IMR-90 (cell line): ENCODE measurements at regions not wholly inside any gene's neighbourhood (a gene's known extent, or its start where the extent isn't known, plus 50 kb on each side); places are given as distances from the start of the nearest gene placed in this dataset.

Experiments used
- ATAC-seq: fragments of 200-7000 bp; cut with Tn5 transposase; 2 replicates; pipeline ENCODE4 v1.9.1; 2020; ENCODE audit warnings: low read depth, mild to moderate bottlenecking, moderate library complexity
- BruUV-seq: library from RNA; stranded (reverse); fragments of 400-500 nt; replicated peaks from 2 replicates; lab custom pipeline; 2021; lab: Mats Ljungman, UMichigan
- CTCF ChIA-PET: fragments of 300-600 bp; formaldehyde crosslinking; extraction: SDS; loops from one replicate; lab custom pipeline; 2021; ENCODE audit warnings: antibody characterized with exemption; lab: Yijun Ruan, JAX
- POLR2A ChIA-PET: fragments of 300-600 bp; sonication (Branson Sonifier 250); formaldehyde crosslinking; loops from one replicate; lab custom pipeline; 2022; ENCODE audit warnings: antibody characterized with exemption; ENCODE audit not compliant: unreplicated experiment; lab: Charles Lee
- DNase-seq: peaks from one replicate; pipeline ENCODE4 v3.0.0; 2013
- H2AFZ ChIP-seq: replicated peaks from 2 replicates; pipeline ENCODE3; 2013; ENCODE audit warnings: low read length, mild to moderate bottlenecking; ENCODE audit not compliant: poor library complexity
- H2AK5ac ChIP-seq: 2 replicates; pipeline ENCODE4 v1.6.1; 2013; ENCODE audit warnings: low read depth, low read length, inconsistent platforms
- H2AK9ac ChIP-seq: replicated peaks from 2 replicates; pipeline ENCODE3; 2013; ENCODE audit warnings: mild to moderate bottlenecking, low read depth, low read length, moderate library complexity; ENCODE audit not compliant: poor library complexity
- H2BK120ac ChIP-seq: 2 replicates; pipeline ENCODE4 v1.6.1; 2013; ENCODE audit warnings: low read depth, low read length, inconsistent platforms
- H2BK15ac ChIP-seq: 3 replicates; pipeline ENCODE4 v1.6.1; 2013; ENCODE audit warnings: low read depth, low read length, inconsistent platforms
- H2BK20ac ChIP-seq: 2 replicates; pipeline ENCODE4 v1.6.1; 2013; ENCODE audit warnings: low read depth, mild to moderate bottlenecking, inconsistent platforms, low read length, moderate library complexity
- H2BK5ac ChIP-seq: 2 replicates; pipeline ENCODE4 v1.6.1; 2013; ENCODE audit warnings: mild to moderate bottlenecking, low read depth, low read length, inconsistent platforms; ENCODE audit not compliant: poor library complexity, severe bottlenecking
- H3K14ac ChIP-seq: replicated peaks from 2 replicates; pipeline ENCODE4 v1.6.1; 2013; ENCODE audit warnings: low read depth, low read length, inconsistent platforms
- H3K18ac ChIP-seq: 2 replicates; pipeline ENCODE4 v1.6.1; 2013; ENCODE audit warnings: low read depth, low read length, control low read depth
- H3K23ac ChIP-seq: 2 replicates; pipeline ENCODE4 v1.6.1; 2013; ENCODE audit warnings: low read depth, low read length, inconsistent platforms
- H3K27ac ChIP-seq: 2 replicates; pipeline ENCODE4 v1.5.1; 2013; ENCODE audit warnings: mild to moderate bottlenecking, control low read depth, low read length; ENCODE audit not compliant: insufficient read depth
- H3K27me3 ChIP-seq: 2 replicates; pipeline ENCODE4 v1.6.1; 2013; ENCODE audit warnings: low read length; ENCODE audit not compliant: control insufficient read depth, insufficient read depth
- H3K36me3 ChIP-seq: 2 replicates; pipeline ENCODE4 v1.6.1; 2013; ENCODE audit warnings: low read length, mixed read lengths; ENCODE audit not compliant: control insufficient read depth, insufficient read depth
- H3K4ac ChIP-seq: 2 replicates; pipeline ENCODE4 v1.6.1; 2013; ENCODE audit warnings: low read depth, low read length, inconsistent platforms
- H3K4me1 ChIP-seq: 2 replicates; pipeline ENCODE4 v1.6.1; 2013; ENCODE audit warnings: low read length, mixed read lengths; ENCODE audit not compliant: control insufficient read depth, insufficient read depth
- H3K4me2 ChIP-seq: 2 replicates; pipeline ENCODE4 v1.6.1; 2013; ENCODE audit warnings: low read depth, mild to moderate bottlenecking, control low read depth, low read length, moderate library complexity
- H3K4me3 ChIP-seq: 2 replicates; pipeline ENCODE4 v1.5.1; 2013; ENCODE audit warnings: low read depth, mild to moderate bottlenecking, control low read depth, low read length, moderate library complexity; ENCODE audit not compliant: insufficient read depth
- H3K56ac ChIP-seq: 2 replicates; pipeline ENCODE4 v1.6.1; 2013; ENCODE audit warnings: low read length, inconsistent platforms; ENCODE audit not compliant: insufficient read depth; ENCODE audit errors: extremely low read depth
- H3K79me1 ChIP-seq, 2 experiments: 2 replicates each; pipeline ENCODE4 v1.6.1; 2013; ENCODE audit warnings: low read length in 2 of 2, inconsistent platforms in 1 of 2, low read depth in 1 of 2
- H3K9ac ChIP-seq: 2 replicates; pipeline ENCODE4 v1.6.1; 2013; ENCODE audit warnings: low read depth, low read length, control low read depth
- H3K9me1 ChIP-seq: 2 replicates; pipeline ENCODE4 v1.6.1; 2013; ENCODE audit warnings: low read length, inconsistent platforms; ENCODE audit not compliant: insufficient read depth
- H3K9me3 ChIP-seq: 2 replicates; pipeline ENCODE4 v1.6.1; 2013; ENCODE audit warnings: low read length; ENCODE audit not compliant: control insufficient read depth, insufficient read depth
- H4K20me1 ChIP-seq: 2 replicates; pipeline ENCODE4 v1.6.1; 2013; ENCODE audit warnings: low read length, inconsistent platforms; ENCODE audit not compliant: insufficient read depth
- H4K5ac ChIP-seq: 2 replicates; pipeline ENCODE4 v1.6.1; 2013; ENCODE audit warnings: mild to moderate bottlenecking, low read depth, low read length, control low read depth
- H4K8ac ChIP-seq, 2 experiments: 2 replicates each; pipeline ENCODE4 v1.6.1; 2013; ENCODE audit warnings: low read depth in 2 of 2, low read length in 2 of 2, control low read depth in 1 of 2, inconsistent platforms in 1 of 2
- H4K91ac ChIP-seq: 2 replicates; pipeline ENCODE4 v1.6.1; 2013; ENCODE audit warnings: low read depth, low read length, inconsistent platforms; ENCODE audit not compliant: insufficient read depth
- BHLHE40 ChIP-seq: fragments of 150-350 bp; IDR thresholded peaks from 2 replicates; pipeline ENCODE4 v1.6.1; 2016; ENCODE audit warnings: mild to moderate bottlenecking, low read depth, low read length
- CEBPB ChIP-seq: IDR thresholded peaks from 2 replicates; pipeline ENCODE4 v1.6.1; 2012; ENCODE audit warnings: low read depth, low read length, improper control_type of control experiment
- CHD1 ChIP-seq: IDR thresholded peaks from 2 replicates; pipeline ENCODE4 v1.6.1; 2012; ENCODE audit warnings: low read depth, low read length, improper control_type of control experiment
- CTCF ChIP-seq: conservative IDR thresholded peaks from 2 replicates; pipeline ENCODE4 v1.5.1; 2012; ENCODE audit warnings: mild to moderate bottlenecking, low read depth, low read length, improper control_type of control experiment
- FOS ChIP-seq: fragments of 150-350 bp; IDR thresholded peaks from 2 replicates; pipeline ENCODE4 v1.6.1; 2016; ENCODE audit warnings: low read depth, low read length
- MAFK ChIP-seq: IDR thresholded peaks from 2 replicates; pipeline ENCODE4 v1.6.1; 2012; ENCODE audit warnings: low read depth, low read length, improper control_type of control experiment
- MAZ ChIP-seq: IDR thresholded peaks from 2 replicates; pipeline ENCODE4 v1.6.1; 2012; ENCODE audit warnings: low read depth, mild to moderate bottlenecking, low read length, improper control_type of control experiment, moderate library complexity, borderline replicate concordance
- MXI1 ChIP-seq: IDR thresholded peaks from 2 replicates; pipeline ENCODE4 v1.6.1; 2012; ENCODE audit warnings: low read depth, mild to moderate bottlenecking, low read length, moderate library complexity, borderline replicate concordance
- NFE2L2 ChIP-seq: fragments of 150-350 bp; IDR thresholded peaks from 2 replicates; pipeline ENCODE4 v1.6.1; 2016; ENCODE audit warnings: low read depth, mild to moderate bottlenecking, low read length
- POLR2A ChIP-seq: IDR thresholded peaks from 2 replicates; pipeline ENCODE4 v1.6.1; 2012; ENCODE audit warnings: mild to moderate bottlenecking, low read depth, low read length
- RAD21 ChIP-seq: IDR thresholded peaks from 2 replicates; pipeline ENCODE4 v1.6.1; 2012; ENCODE audit warnings: low read length, improper control_type of control experiment
- RCOR1 ChIP-seq: IDR thresholded peaks from 2 replicates; pipeline ENCODE4 v1.6.1; 2012; ENCODE audit warnings: mild to moderate bottlenecking, low read length, improper control_type of control experiment; ENCODE audit not compliant: insufficient replicate concordance
- RFX5 ChIP-seq: IDR thresholded peaks from 2 replicates; pipeline ENCODE4 v1.8.0; 2012; ENCODE audit warnings: low read depth, mild to moderate bottlenecking, low read length, moderate library complexity
- SMC3 ChIP-seq: fragments of 150-350 bp; IDR thresholded peaks from 2 replicates; pipeline ENCODE4 v1.6.1; 2016; ENCODE audit warnings: low read depth, mild to moderate bottlenecking, antibody characterized with exemption, low read length, moderate library complexity
- WGBS, 2 experiments: methylation state at CpG; one replicate each; pipeline versions ENCODE4 v1.1.5 to v1.1.7; 2013; ENCODE audit warnings: missing lambda C conversion rate in 2 of 2; ENCODE audit not compliant: insufficient read length in 1 of 2; ENCODE audit errors: extremely low coverage in 2 of 2; 5-methylcytosine and 5-hydroxymethylcytosine counted together
- dilution Hi-C: fragments of 300-500 bp; cut with HindIII; formaldehyde crosslinking; loops from one replicate; pipeline ENCODE4 v1.14.3; 2018; ENCODE audit warnings: low sequenced_read_pairs; ENCODE audit not compliant: unreplicated experiment
- in situ Hi-C: fragments of 300-500 bp; cut with MboI; formaldehyde crosslinking; loops from 3 replicates; pipeline ENCODE4 v1.14.3; 2019; ENCODE audit warnings: low sequenced_read_pairs, inconsistent platforms, mixed read lengths
- intact Hi-C: fragments of 100-400 bp; cut with micrococcal nuclease; formaldehyde crosslinking; loops from 2 replicates; pipeline ENCODE4 v1.10.0; 2022
- TF ChIP-seq, protein P1 (sequence below): fragments of 150-350 bp; IDR thresholded peaks from 2 replicates; pipeline ENCODE4 v1.6.1; 2016; ENCODE audit warnings: low read depth, mild to moderate bottlenecking, low read length, moderate library complexity, borderline replicate concordance
- TF ChIP-seq, protein P2 (sequence below): fragments of 150-350 bp; IDR thresholded peaks from 2 replicates; pipeline ENCODE4 v1.6.1; 2017; ENCODE audit warnings: mild to moderate bottlenecking, antibody characterized with exemption, low read length, low read depth

DNA sequence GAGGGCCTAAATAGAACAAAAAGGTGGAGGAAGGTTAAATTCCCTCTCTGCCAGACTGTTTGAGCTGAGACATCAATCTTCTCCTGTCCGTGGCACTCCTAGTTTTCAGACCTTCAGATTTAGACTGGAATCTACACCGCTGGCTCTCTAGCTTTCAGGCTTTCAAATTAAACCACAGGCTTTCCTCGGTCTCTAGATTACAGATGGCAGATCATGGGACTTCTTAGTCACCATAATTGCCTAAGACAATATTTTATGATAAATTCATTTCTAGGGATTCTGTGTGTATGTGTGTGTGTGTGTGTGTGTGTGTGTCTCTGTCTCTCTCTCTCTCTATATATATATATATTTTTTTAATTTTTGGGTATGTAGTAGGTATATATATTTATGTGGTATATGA, 428.7 kb downstream of the PLA2G4A start:
- TF ChIP-seq CTCF = no peak
- TF ChIP-seq NFE2L2 = no peak
- no peak for TF ChIP-seq RAD21
- TF ChIP-seq RFX5 = no peak
- no peak for TF ChIP-seq FOS
- TF ChIP-seq CHD1 = no peak
- TF ChIP-seq, protein P1, sequence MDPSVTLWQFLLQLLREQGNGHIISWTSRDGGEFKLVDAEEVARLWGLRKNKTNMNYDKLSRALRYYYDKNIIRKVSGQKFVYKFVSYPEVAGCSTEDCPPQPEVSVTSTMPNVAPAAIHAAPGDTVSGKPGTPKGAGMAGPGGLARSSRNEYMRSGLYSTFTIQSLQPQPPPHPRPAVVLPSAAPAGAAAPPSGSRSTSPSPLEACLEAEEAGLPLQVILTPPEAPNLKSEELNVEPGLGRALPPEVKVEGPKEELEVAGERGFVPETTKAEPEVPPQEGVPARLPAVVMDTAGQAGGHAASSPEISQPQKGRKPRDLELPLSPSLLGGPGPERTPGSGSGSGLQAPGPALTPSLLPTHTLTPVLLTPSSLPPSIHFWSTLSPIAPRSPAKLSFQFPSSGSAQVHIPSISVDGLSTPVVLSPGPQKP = no peak
- TF ChIP-seq MAFK = no peak
- no peak for TF ChIP-seq POLR2A
- no peak for TF ChIP-seq MXI1
- TF ChIP-seq BHLHE40 = no peak
- no peak for TF ChIP-seq CEBPB
- no peak for TF ChIP-seq SMC3
- TF ChIP-seq MAZ = no peak
- no peak for TF ChIP-seq RCOR1
- TF ChIP-seq, protein P2, sequence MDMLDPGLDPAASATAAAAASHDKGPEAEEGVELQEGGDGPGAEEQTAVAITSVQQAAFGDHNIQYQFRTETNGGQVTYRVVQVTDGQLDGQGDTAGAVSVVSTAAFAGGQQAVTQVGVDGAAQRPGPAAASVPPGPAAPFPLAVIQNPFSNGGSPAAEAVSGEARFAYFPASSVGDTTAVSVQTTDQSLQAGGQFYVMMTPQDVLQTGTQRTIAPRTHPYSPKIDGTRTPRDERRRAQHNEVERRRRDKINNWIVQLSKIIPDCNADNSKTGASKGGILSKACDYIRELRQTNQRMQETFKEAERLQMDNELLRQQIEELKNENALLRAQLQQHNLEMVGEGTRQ = no peak
- no peak overlapping the region for H2BK15ac ChIP-seq
- no peak overlapping the region for H3K56ac ChIP-seq
- no peaks in the 10 kb centered on the region for H3K36me3 ChIP-seq
- no CpG with 5 or more reads among the region's 3 CpGs for WGBS, 2 experiments
- H3K9me1 ChIP-seq = no peaks in the 10 kb centered on the region
- no peak overlapping the region for H3K4me2 ChIP-seq
- CTCF ChIA-PET = interaction anchor here (0.6 kb wide), 1 partner anchor 652 kb away, joined by 3 read pairs; no protein-coding TSS in a partner anchor
- no peak overlapping the region for H4K5ac ChIP-seq
- H3K9ac ChIP-seq = no peak overlapping the region
- H3K14ac ChIP-seq = no peak overlapping the region
- H3K4ac ChIP-seq = no peak overlapping the region
- no peak overlapping the region for H2BK20ac ChIP-seq
- H3K18ac ChIP-seq = no peak overlapping the region
- no peaks in the 10 kb centered on the region for H3K27me3 ChIP-seq
- no peak overlapping the region for H4K91ac ChIP-seq
- BruUV-seq = no TSS peak
- no peak overlapping the region for H2AFZ ChIP-seq
- in situ Hi-C loops = no loop called here
- intact Hi-C loops = no loop called here
- dilution Hi-C loops = no loop called here
- H2AK9ac ChIP-seq = no peak overlapping the region
- no peaks in the 10 kb centered on the region for H3K4me1 ChIP-seq
- no peaks in the 10 kb centered on the region for H4K20me1 ChIP-seq
- H2BK120ac ChIP-seq = no peak overlapping the region
- no peak overlapping the region for H3K23ac ChIP-seq
- H4K8ac ChIP-seq = no peak overlapping the region
- DNase-seq = no peak
- ATAC-seq = no peak
- no peak overlapping the region for H3K27ac ChIP-seq
- H3K79me1 ChIP-seq = no peaks in the 10 kb centered on the region
- H3K4me3 ChIP-seq = no peak overlapping the region
- no peaks in the 10 kb centered on the region for H3K9me3 ChIP-seq
- no peak overlapping the region for H2BK5ac ChIP-seq
- POLR2A ChIA-PET = no interaction called here
- no peak overlapping the region for H2AK5ac ChIP-seq
